ENCODE measurements at regions not wholly inside any gene's neighbourhood (a gene's known extent, or its start where the extent isn't known, plus 50 kb on each side); places are given as distances from the start of the nearest gene placed in this dataset.

DNA sequence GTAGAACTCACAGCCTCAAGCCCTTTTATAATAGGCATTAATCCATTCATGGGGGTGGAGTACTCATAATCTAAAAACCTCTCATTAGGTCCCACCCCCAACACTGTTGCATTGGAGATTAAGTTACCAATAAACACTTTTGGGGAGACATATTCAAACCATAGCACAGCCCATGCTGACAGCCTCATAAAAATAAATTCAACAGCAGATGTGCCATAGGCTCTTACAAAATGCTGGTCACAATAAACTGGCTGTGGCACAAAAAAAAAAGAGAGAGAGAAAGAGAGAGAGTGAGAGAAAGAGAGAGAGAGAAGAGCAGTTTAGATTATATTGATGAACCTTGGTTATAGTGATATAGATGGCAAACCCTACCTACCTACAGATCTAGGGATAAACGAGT is 1000.9 kb downstream of the TUSC7 start:
- ATAC-seq (ENCODE audit: low read depth): no peak
- H3K36me3 Mint-ChIP-seq: no peaks in the 10 kb centered on the region
- H3K4me1 Mint-ChIP-seq: no peaks in the 10 kb centered on the region
- no peaks in the 10 kb centered on the region for H3K27me3 Mint-ChIP-seq
- no peaks in the 10 kb centered on the region for H3K9me3 Mint-ChIP-seq
- H3K4me3 Mint-ChIP-seq: no peak overlapping the region
- DNase-seq: no peak
- POLR2A ChIA-PET: no interaction called here
- H3K27ac Mint-ChIP-seq: no peak overlapping the region

DNA sequence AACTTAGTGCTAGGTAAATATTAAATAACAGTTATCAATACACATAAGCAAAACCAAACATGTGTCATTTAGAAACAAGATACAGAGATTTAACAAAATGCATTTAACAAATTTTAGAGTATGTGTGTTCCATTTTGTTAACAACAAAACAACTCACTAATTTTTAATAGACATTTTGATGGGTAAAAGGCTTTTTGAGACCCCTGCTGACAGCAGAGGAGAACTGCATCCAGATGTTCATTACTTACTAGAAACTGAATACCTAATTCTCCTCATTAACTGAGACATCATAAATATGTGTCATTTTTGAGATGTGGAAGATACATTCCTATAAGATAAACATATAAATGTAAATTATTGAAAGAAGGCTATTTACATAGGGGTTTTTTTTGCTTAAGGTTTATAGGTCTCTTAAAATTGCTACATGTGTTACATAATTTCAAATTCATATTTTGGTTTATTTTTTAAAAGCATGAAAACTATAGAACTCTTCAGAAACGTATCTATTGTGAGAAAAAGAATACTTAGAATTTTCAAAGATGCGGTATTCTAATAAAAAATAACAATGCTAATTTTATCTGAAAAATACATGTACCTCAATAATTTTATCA is 1009.8 kb downstream of the TUSC7 start:
- Mint-ChIP-seq H3K9me3 (no peaks in the 10 kb centered on the region), H3K4me1 (no peaks in the 10 kb centered on the region), H3K27me3 (no peaks in the 10 kb centered on the region), H3K27ac (no peak overlapping the region), H3K36me3 (no peaks in the 10 kb centered on the region), H3K4me3 (no peak overlapping the region)
- DNase-seq (no peak), ATAC-seq (ENCODE audit: low read depth) (no peak)
- POLR2A ChIA-PET: no interaction called here

GRCh38 chr3:117721866-117722265 is 1012.3 kb downstream of the TUSC7 start:
- Mint-ChIP-seq H3K4me3 (no peak overlapping the region), H3K9me3 (no peaks in the 10 kb centered on the region), H3K27ac (no peak overlapping the region), H3K4me1 (no peaks in the 10 kb centered on the region), H3K27me3 (no peaks in the 10 kb centered on the region), H3K36me3 (no peaks in the 10 kb centered on the region)
- DNase-seq: no peak
- ATAC-seq (ENCODE audit: low read depth): no peak
- POLR2A ChIA-PET: no interaction called here

DNA sequence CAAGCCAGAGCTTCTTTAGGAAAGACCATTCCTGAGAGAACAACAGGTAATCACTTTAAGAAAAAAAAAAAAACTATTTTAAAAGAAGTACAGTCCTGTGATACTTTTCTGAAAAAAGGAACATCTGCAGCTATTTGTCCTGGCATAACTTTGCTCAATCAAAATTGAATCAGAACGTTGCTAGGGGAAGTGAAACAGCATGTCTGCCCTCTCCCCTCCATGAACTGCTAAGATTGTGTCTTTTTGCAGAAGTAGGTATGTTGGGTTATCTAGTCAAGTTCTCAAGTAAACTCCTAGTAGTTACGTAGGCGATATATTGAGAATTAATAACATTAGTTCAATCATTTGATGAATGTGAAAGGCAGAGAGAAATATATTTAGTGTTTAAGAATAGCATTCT is 1013.3 kb downstream of the TUSC7 start:
- no peak for DNase-seq
- Mint-ChIP-seq H3K36me3 (no peaks in the 10 kb centered on the region), H3K9me3 (no peaks in the 10 kb centered on the region), H3K4me1 (no peaks in the 10 kb centered on the region), H3K27ac (no peak overlapping the region), H3K27me3 (no peaks in the 10 kb centered on the region), H3K4me3 (no peak overlapping the region)
- POLR2A ChIA-PET: no interaction called here
- no peak for ATAC-seq (ENCODE audit: low read depth)

DNA sequence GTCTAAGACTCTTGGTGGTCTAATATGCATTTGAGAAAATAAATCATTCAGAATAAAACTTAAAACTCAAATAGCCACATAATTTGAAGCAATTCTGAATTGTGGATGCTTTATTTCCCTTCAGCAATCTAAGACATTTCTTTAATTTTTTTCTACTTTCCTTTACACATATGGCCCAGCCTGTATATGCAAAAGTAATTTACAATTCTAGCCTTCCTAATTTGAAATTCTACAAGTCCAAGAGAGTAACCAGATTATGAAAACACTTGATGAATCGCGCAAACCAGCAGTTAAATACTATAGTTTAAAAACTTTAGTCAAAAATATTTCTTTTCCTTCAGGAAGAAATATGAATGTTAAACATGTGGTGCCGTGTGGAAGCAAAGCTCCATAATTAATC is 1014.2 kb downstream of the TUSC7 start:
- Mint-ChIP-seq H3K9me3 (no peaks in the 10 kb centered on the region), H3K27ac (no peak overlapping the region), H3K4me1 (no peaks in the 10 kb centered on the region), H3K27me3 (no peaks in the 10 kb centered on the region), H3K4me3 (no peak overlapping the region), H3K36me3 (no peaks in the 10 kb centered on the region)
- POLR2A ChIA-PET: no interaction called here
- ATAC-seq (ENCODE audit: low read depth) (no peak), DNase-seq (no peak)

DNA sequence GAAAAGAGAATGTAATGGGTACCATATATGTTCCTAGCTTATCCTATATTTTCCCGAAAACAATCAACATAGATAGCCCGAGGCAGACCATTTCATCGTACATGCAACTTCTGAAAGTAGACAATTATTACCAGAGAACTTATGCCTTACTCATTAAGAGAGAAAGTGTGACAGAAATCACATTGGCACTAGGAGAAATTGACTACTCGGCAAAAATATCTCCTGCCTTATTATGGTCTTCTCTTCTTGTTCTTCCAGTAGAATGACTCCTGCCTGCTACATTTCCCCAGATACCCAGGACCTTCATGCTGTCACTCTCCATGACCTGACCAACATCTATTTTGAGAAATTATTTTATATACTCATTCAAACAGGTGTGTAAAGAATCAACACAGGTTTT is 1015.7 kb downstream of the TUSC7 start:
- Mint-ChIP-seq H3K36me3 (no peaks in the 10 kb centered on the region), H3K27ac (no peak overlapping the region), H3K27me3 (no peaks in the 10 kb centered on the region), H3K9me3 (no peaks in the 10 kb centered on the region), H3K4me1 (no peaks in the 10 kb centered on the region), H3K4me3 (no peak overlapping the region)
- POLR2A ChIA-PET: no interaction called here
- no peak for DNase-seq
- no peak for ATAC-seq (ENCODE audit: low read depth)

DNA sequence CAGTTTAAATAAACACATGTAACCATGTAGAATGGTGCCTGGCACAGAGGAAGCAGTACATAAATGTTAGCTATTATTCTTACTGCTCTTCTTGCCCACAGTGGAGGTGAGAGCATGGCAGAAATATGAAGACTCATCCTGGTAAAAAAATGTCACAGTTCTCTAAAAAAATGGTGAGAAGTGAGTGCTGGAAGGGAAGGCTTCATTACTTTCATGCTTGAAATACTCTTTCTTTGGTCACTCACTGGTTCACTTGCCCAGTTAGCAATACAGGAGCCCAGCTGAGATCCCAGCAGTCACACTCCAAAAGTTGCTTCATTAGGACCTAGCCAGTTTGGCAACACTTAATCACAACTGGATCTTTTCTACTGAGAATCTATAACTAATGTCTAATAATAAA is 1017.2 kb downstream of the TUSC7 start:
- Mint-ChIP-seq H3K36me3 (no peaks in the 10 kb centered on the region), H3K27me3 (no peaks in the 10 kb centered on the region), H3K9me3 (no peaks in the 10 kb centered on the region), H3K4me3 (no peak overlapping the region), H3K27ac (no peak overlapping the region), H3K4me1 (no peaks in the 10 kb centered on the region)
- ATAC-seq (ENCODE audit: low read depth) (no peak), DNase-seq (no peak)
- POLR2A ChIA-PET: no interaction called here

- POLR2A ChIA-PET: no interaction called here
- Mint-ChIP-seq H3K27me3 (no peaks in the 10 kb centered on the region), H3K27ac (no peak overlapping the region), H3K4me1 (no peaks in the 10 kb centered on the region), H3K9me3 (no peaks in the 10 kb centered on the region), H3K36me3 (no peaks in the 10 kb centered on the region), H3K4me3 (no peak overlapping the region)
- ATAC-seq (ENCODE audit: low read depth) (no peak), DNase-seq (no peak)
Measured at GRCh38 chr3:117728226-117728625, 1018.6 kb downstream of the TUSC7 start.

- no peak overlapping the region for H3K4me3 Mint-ChIP-seq
- H3K27me3 Mint-ChIP-seq: no peaks in the 10 kb centered on the region
- peaks cover 5% of the 10 kb centered on the region for H3K9me3 Mint-ChIP-seq
- DNase-seq: no peak
- H3K4me1 Mint-ChIP-seq: no peaks in the 10 kb centered on the region
- H3K27ac Mint-ChIP-seq: no peak overlapping the region
- H3K36me3 Mint-ChIP-seq: no peaks in the 10 kb centered on the region
- no peak for ATAC-seq (ENCODE audit: low read depth)
- POLR2A ChIA-PET: no interaction called here
Measured at GRCh38 chr3:117734496-117734895, 1024.9 kb downstream of the TUSC7 start.

DNA sequence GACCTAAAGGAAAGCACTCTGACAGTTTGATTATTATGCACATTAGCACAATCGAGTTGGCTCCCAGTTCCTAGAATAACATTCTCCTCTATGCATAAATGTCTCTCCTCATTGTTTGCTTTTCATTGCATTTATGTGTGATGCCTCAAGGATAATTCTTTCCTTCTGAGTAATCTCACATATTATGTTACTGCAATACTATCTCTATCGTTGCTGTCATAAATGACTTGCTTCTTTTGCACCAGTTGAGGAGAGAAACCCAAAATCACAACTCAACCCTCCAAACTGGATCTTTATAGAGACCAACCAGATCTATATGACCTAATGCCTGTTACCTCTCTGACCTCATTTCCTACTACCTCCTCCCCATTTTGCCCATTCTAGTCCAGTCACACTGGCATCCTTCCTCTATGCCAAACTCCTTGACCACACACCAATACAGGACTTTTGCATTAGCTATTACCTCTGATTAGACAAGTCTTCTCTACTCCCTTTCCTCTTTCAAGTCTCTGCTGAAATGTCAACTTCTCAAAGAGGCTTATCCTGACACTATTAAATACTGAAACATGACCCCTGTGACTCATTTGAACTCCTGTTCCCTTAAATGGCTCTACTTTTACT is 1026.0 kb downstream of the TUSC7 start:
- no peaks in the 10 kb centered on the region for H3K4me1 Mint-ChIP-seq
- DNase-seq (no peak), ATAC-seq (ENCODE audit: low read depth) (no peak)
- H3K36me3 Mint-ChIP-seq: no peaks in the 10 kb centered on the region
- H3K27me3 Mint-ChIP-seq: no peaks in the 10 kb centered on the region
- POLR2A ChIA-PET: no interaction called here
- peaks cover 5% of the 10 kb centered on the region for H3K9me3 Mint-ChIP-seq
- H3K27ac Mint-ChIP-seq: no peak overlapping the region
- no peak overlapping the region for H3K4me3 Mint-ChIP-seq

GRCh38 chr3:117736846-117737245 is 1027.3 kb downstream of the TUSC7 start:
- ATAC-seq (ENCODE audit: low read depth) (no peak), DNase-seq (no peak)
- POLR2A ChIA-PET: no interaction called here
- H3K36me3 Mint-ChIP-seq: no peaks in the 10 kb centered on the region
- no peak overlapping the region for H3K4me3 Mint-ChIP-seq
- peaks cover 5% of the 10 kb centered on the region for H3K9me3 Mint-ChIP-seq
- no peaks in the 10 kb centered on the region for H3K4me1 Mint-ChIP-seq
- no peak overlapping the region for H3K27ac Mint-ChIP-seq
- H3K27me3 Mint-ChIP-seq: no peaks in the 10 kb centered on the region

- no peak for DNase-seq
- Mint-ChIP-seq H3K4me3 (no peak overlapping the region), H3K9me3 (no peaks in the 10 kb centered on the region), H3K4me1 (no peaks in the 10 kb centered on the region), H3K27me3 (no peaks in the 10 kb centered on the region), H3K27ac (no peak overlapping the region), H3K36me3 (no peaks in the 10 kb centered on the region)
- POLR2A ChIA-PET: no interaction called here
- no peak for ATAC-seq (ENCODE audit: low read depth)
Measured at GRCh38 chr3:117743993-117744392, 1034.4 kb downstream of the TUSC7 start.

GRCh38 chr3:117744935-117745334 is 1035.4 kb downstream of the TUSC7 start:
- DNase-seq (no peak), ATAC-seq (ENCODE audit: low read depth) (no peak)
- POLR2A ChIA-PET: no interaction called here
- Mint-ChIP-seq H3K36me3 (no peaks in the 10 kb centered on the region), H3K4me1 (no peaks in the 10 kb centered on the region), H3K27me3 (no peaks in the 10 kb centered on the region), H3K4me3 (no peak overlapping the region), H3K9me3 (no peaks in the 10 kb centered on the region), H3K27ac (no peak overlapping the region)

DNA sequence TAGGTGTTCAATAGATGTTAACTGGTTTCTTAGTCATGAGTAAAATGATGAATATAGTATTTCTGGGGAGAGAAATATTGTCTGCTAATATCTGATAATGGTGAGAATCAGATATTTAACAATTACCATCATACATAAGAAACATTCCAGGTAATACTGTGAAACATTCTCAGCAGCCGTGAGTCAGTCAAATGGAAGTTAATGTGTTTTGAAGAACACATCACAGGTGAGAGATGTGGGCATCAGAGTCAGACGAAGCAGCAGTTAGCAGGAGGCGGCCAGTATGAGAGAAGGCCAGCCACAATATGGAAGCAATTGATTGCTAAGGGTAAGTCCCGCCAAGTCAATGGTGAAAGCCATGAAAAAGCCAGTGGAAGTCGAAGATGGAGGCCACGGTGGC is 1035.9 kb downstream of the TUSC7 start:
- Mint-ChIP-seq H3K9me3 (no peaks in the 10 kb centered on the region), H3K27ac (no peak overlapping the region), H3K36me3 (no peaks in the 10 kb centered on the region), H3K27me3 (no peaks in the 10 kb centered on the region), H3K4me3 (no peak overlapping the region), H3K4me1 (no peaks in the 10 kb centered on the region)
- POLR2A ChIA-PET: no interaction called here
- DNase-seq: no peak
- no peak for ATAC-seq (ENCODE audit: low read depth)

DNA sequence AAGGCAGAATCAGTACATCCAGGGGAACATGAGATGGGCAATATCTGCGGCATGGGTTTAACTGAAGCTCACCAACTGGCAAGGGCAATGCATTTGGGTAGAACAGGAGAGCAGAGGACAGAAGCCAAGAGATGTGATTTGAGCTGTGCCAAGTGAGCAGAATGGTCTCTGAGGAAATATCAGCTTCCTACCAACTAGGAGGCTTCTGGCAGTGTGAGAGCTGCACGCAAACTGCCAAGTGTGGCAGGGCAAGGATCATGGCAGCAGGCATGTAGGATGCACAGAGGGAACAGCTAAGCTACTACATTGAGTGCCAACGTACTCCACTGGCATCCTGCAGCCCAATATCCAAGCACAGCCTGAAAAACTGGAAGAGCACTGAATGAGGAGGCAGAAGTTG is 1036.5 kb downstream of the TUSC7 start:
- H3K9me3 Mint-ChIP-seq: no peaks in the 10 kb centered on the region
- DNase-seq: no peak
- no peaks in the 10 kb centered on the region for H3K36me3 Mint-ChIP-seq
- H3K4me1 Mint-ChIP-seq: no peaks in the 10 kb centered on the region
- no peak for ATAC-seq (ENCODE audit: low read depth)
- H3K4me3 Mint-ChIP-seq: no peak overlapping the region
- H3K27me3 Mint-ChIP-seq: no peaks in the 10 kb centered on the region
- POLR2A ChIA-PET: no interaction called here
- no peak overlapping the region for H3K27ac Mint-ChIP-seq
